Osteoblast (primary cell): ENCODE measurements at regions not wholly inside any gene's neighbourhood (a gene's known extent, or its start where the extent isn't known, plus 50 kb on each side); places are given as distances from the start of the nearest gene placed in this dataset.

Experiments
- DNase-seq: peaks from one replicate; pipeline ENCODE4 v3.0.0; 2011; ENCODE audit warnings: low spot score, mixed read lengths; ENCODE audit not compliant: insufficient read length; ENCODE audit errors: missing footprints
- H2AFZ ChIP-seq: 2 replicates; pipeline ENCODE4 v1.6.0; 2011; ENCODE audit warnings: mild to moderate bottlenecking, low read length
- H3K27ac ChIP-seq: 2 replicates; pipeline ENCODE4 v1.5.1; 2011; ENCODE audit warnings: mild to moderate bottlenecking, low read depth, low read length, moderate library complexity
- H3K27me3 ChIP-seq: 2 replicates; pipeline ENCODE4 v1.6.0; 2012; ENCODE audit warnings: mild to moderate bottlenecking, control low read depth, inconsistent platforms, low read length, moderate library complexity; ENCODE audit not compliant: insufficient read depth
- H3K36me3 ChIP-seq: 2 replicates; pipeline ENCODE4 v1.5.1; 2011; ENCODE audit warnings: mild to moderate bottlenecking, low read length, control low read depth, moderate library complexity; ENCODE audit not compliant: insufficient read depth
- H3K4me1 ChIP-seq: 2 replicates; pipeline ENCODE4 v1.5.1; 2011; ENCODE audit warnings: mild to moderate bottlenecking, low read length, control low read depth, moderate library complexity; ENCODE audit not compliant: insufficient read depth
- H3K4me2 ChIP-seq: 2 replicates; pipeline ENCODE4 v1.6.0; 2011; ENCODE audit warnings: mild to moderate bottlenecking, low read length; ENCODE audit not compliant: insufficient read depth
- H3K4me3 ChIP-seq: fragments of 200-600 bp; sonication (generic); 3 replicates; pipeline ENCODE4 v1.5.1; 2012; ENCODE audit warnings: mild to moderate bottlenecking, low read length, inconsistent platforms; ENCODE audit not compliant: insufficient read depth
- H3K79me2 ChIP-seq: 2 replicates; pipeline ENCODE4 v1.6.0; 2012; ENCODE audit warnings: mild to moderate bottlenecking, low read length, control low read depth, inconsistent platforms; ENCODE audit not compliant: insufficient read depth
- H3K9me3 ChIP-seq: 2 replicates; pipeline ENCODE4 v1.5.1; 2011; ENCODE audit warnings: low read depth, low read length, control low read depth
- H4K20me1 ChIP-seq: 2 replicates; pipeline ENCODE4 v1.6.0; 2012; ENCODE audit warnings: mild to moderate bottlenecking, low read length, control low read depth; ENCODE audit not compliant: insufficient read depth
- TF ChIP-seq, protein P1 (sequence below): IDR thresholded peaks from 2 replicates; pipeline ENCODE4 v1.5.1; 2011; ENCODE audit warnings: mild to moderate bottlenecking, low read depth, low read length, moderate library complexity; ENCODE audit errors: extremely low read depth

DNA sequence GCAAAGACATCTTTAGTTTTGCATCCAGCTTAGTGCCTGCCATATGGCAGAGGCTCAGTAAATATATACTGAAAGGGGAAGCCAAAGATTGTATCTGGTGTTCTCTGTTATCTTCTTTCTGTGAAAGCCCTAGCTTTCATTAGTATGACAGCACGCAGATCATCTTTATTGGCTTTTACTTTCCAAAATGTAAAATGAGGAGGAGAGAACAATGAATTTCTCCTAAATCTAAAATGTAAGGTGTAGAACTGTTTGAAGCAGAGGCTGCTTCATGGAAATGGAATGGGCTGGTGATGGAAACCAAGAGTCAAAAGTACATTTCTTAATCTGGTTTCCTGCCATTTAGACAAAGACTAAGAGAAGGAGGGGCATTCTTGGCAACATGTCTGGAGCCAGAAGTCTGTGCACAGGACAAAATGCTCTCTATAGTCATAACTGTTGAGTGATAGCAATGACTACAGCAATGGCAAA is 1029.9 kb upstream of the PIK3C3 start:
- no peak for DNase-seq

DNA sequence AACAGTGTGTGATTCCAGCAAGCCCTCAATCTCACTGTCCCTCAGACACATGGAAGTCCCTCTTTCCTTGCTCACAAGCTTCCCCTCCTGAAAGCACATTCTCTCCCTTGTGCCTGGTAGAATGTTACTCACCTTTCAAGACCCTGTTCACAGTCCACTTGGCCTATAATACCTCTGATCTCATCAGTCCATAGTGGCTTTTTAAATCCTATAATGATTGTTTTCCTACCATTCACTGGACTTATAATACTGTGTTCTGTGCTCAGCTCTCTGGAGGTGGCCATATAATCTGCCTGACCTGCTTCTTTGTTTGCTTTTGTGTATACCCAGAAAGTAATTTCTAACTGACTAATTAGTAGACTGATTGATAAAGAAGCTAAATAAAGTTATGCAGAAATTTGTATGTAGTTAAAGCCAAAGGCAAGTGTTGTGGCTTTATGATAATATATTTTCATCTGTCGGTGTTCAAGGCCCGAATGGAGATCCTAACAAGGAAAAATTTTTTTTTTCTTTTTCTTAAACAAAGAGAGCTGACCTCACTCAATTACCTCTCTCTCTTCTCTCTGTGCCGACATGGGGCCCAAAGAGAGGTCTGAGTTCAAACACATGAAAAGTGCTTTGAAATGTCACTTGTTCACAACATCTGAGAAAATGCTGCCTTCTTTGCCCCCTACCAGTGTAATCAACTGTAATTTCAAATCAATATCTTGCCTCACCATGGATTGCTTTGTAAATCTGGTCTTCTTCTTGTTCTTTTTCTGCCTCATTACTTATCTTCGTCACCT is 1033.0 kb upstream of the PIK3C3 start:
- no peaks in the 10 kb centered on the region for H3K79me2 ChIP-seq
- H2AFZ ChIP-seq: no peak overlapping the region
- no peaks in the 10 kb centered on the region for H3K27me3 ChIP-seq
- TF ChIP-seq, protein P1, sequence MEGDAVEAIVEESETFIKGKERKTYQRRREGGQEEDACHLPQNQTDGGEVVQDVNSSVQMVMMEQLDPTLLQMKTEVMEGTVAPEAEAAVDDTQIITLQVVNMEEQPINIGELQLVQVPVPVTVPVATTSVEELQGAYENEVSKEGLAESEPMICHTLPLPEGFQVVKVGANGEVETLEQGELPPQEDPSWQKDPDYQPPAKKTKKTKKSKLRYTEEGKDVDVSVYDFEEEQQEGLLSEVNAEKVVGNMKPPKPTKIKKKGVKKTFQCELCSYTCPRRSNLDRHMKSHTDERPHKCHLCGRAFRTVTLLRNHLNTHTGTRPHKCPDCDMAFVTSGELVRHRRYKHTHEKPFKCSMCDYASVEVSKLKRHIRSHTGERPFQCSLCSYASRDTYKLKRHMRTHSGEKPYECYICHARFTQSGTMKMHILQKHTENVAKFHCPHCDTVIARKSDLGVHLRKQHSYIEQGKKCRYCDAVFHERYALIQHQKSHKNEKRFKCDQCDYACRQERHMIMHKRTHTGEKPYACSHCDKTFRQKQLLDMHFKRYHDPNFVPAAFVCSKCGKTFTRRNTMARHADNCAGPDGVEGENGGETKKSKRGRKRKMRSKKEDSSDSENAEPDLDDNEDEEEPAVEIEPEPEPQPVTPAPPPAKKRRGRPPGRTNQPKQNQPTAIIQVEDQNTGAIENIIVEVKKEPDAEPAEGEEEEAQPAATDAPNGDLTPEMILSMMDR: no peak
- no peaks in the 10 kb centered on the region for H3K9me3 ChIP-seq
- no peak overlapping the region for H3K4me3 ChIP-seq
- no peak for DNase-seq
- H3K4me1 ChIP-seq: no peaks in the 10 kb centered on the region
- no peaks in the 10 kb centered on the region for H3K36me3 ChIP-seq
- no peaks in the 10 kb centered on the region for H4K20me1 ChIP-seq
- no peak overlapping the region for H3K27ac ChIP-seq
- no peak overlapping the region for H3K4me2 ChIP-seq

More for the DNA sequence above, 1029.9 kb upstream of the PIK3C3 start:
- Histone ChIP-seq H3K4me1 (no peaks in the 10 kb centered on the region), H3K27ac (no peak overlapping the region), H3K27me3 (no peaks in the 10 kb centered on the region), H3K79me2 (no peaks in the 10 kb centered on the region), H2AFZ (no peak overlapping the region), H4K20me1 (no peaks in the 10 kb centered on the region), H3K9me3 (no peaks in the 10 kb centered on the region), H3K36me3 (no peaks in the 10 kb centered on the region), H3K4me3 (no peak overlapping the region), H3K4me2 (no peak overlapping the region)
- TF ChIP-seq, protein P1: no peak

DNA sequence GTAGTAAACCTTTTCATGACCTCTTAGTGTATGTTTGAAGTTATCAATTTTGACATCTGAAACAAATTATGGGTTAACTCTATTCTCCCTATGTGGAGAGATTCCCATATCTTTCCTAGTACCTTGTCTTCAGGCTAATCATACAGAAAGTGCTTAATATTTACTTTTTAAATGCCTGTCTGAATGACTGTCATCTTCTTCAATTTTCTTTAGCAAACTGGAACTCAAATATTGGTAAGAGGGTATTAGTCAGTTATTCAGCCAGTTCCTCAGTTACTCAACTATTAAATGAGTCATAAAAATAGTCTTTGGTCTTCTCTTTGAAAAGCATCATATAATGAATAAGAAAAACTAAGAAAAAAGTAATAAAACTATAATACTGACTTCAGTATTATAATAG is 1038.0 kb upstream of the PIK3C3 start:
- Histone ChIP-seq H3K27me3 (no peaks in the 10 kb centered on the region), H3K27ac (no peak overlapping the region), H3K4me1 (no peaks in the 10 kb centered on the region), H2AFZ (no peak overlapping the region), H3K4me3 (no peak overlapping the region), H4K20me1 (no peaks in the 10 kb centered on the region), H3K9me3 (no peaks in the 10 kb centered on the region), H3K36me3 (no peaks in the 10 kb centered on the region), H3K4me2 (no peak overlapping the region), H3K79me2 (no peaks in the 10 kb centered on the region)
- DNase-seq: no peak
- TF ChIP-seq, protein P1: no peak

DNA sequence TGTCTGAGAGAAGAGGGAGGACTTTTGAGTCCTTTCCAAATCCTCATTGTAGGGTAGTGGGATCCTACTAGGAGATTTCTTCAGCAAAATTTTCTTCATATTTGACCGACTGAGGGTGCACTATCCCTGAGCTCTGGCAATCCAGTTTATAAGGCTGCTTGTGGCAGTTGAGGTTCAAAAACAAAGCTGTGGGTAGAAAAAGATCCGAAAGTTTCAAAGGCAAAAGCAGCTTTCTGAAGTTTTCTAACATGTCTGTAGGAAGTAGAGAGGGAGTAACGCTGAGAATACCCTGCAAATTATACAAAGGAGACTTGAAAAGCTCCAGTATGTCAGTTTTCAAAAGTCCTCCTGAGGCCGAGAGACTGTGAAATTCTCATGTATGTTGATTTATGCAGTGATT is 1039.3 kb upstream of the PIK3C3 start:
- no peak overlapping the region for H3K27ac ChIP-seq

More for the DNA sequence above, 1039.3 kb upstream of the PIK3C3 start:
- no peak overlapping the region for H3K4me2 ChIP-seq
- no peaks in the 10 kb centered on the region for H3K79me2 ChIP-seq
- no peaks in the 10 kb centered on the region for H3K27me3 ChIP-seq
- no peaks in the 10 kb centered on the region for H3K9me3 ChIP-seq
- no peaks in the 10 kb centered on the region for H3K4me1 ChIP-seq
- H2AFZ ChIP-seq: no peak overlapping the region
- no peak overlapping the region for H3K4me3 ChIP-seq
- no peaks in the 10 kb centered on the region for H3K36me3 ChIP-seq
- no peak for DNase-seq
- TF ChIP-seq, protein P1: no peak
- H4K20me1 ChIP-seq: no peaks in the 10 kb centered on the region
